COLO668 (cell line): ENCODE measurements at regions not wholly inside any gene's neighbourhood (a gene's known extent, or its start where the extent isn't known, plus 50 kb on each side); places are given as distances from the start of the nearest gene placed in this dataset.
"Not testable (repeated sequence)": the region's sequence is repeated elsewhere in the genome, so short reads cannot be mapped to it uniquely, and the experiment has no call there.

Source experiments
- DNase-seq: peaks from one replicate; lab custom pipeline; 2025; ENCODE audit not compliant: unreplicated experiment; lab: John Stamatoyannopoulos, UW

GRCh38 chr7:54245020-54245419 lies 297.2 kb upstream of the VSTM2A start:
- no peak for DNase-seq

- no peak for DNase-seq
These were observed 292.5 kb upstream of the VSTM2A start for GRCh38 chr7:54249686-54250085.

GRCh38 chr7:54252256-54253035 lies 289.7 kb upstream of the VSTM2A start:
- DNase-seq = no peak

GRCh38 chr7:54253036-54253373 lies 289.2 kb upstream of the VSTM2A start:
- DNase-seq = no peak

GRCh38 chr7:54255242-54255641 lies 286.9 kb upstream of the VSTM2A start:
- DNase-seq = no peak

GRCh38 chr7:54259185-54259584 lies 283.0 kb upstream of the VSTM2A start:
- DNase-seq = no peak

- no peak for DNase-seq
These were observed 281.2 kb upstream of the VSTM2A start for GRCh38 chr7:54260941-54261371.

- no peak for DNase-seq
These were observed 263.3 kb upstream of the VSTM2A start for GRCh38 chr7:54278847-54279246.

GRCh38 chr7:54292171-54292925 lies 249.8 kb upstream of the VSTM2A start:
- no peak for DNase-seq

- DNase-seq = no peak
These were observed 242.7 kb upstream of the VSTM2A start for GRCh38 chr7:54299426-54299825.

- DNase-seq = not testable (repeated sequence)
These were observed 226.2 kb upstream of the VSTM2A start for GRCh38 chr7:54315955-54316354.

- no peak for DNase-seq
These were observed 215.5 kb upstream of the VSTM2A start for GRCh38 chr7:54326592-54327167.

- no peak for DNase-seq
These were observed 211.9 kb upstream of the VSTM2A start for GRCh38 chr7:54330216-54330800.

- DNase-seq = no peak
These were observed 210.9 kb upstream of the VSTM2A start for GRCh38 chr7:54331311-54331710.

GRCh38 chr7:54332301-54332700 lies 209.9 kb upstream of the VSTM2A start:
- no peak for DNase-seq

GRCh38 chr7:54333952-54334351 lies 208.2 kb upstream of the VSTM2A start:
- DNase-seq = no peak

GRCh38 chr7:54336800-54337199 lies 205.4 kb upstream of the VSTM2A start:
- no peak for DNase-seq

- DNase-seq = no peak
These were observed 204.7 kb upstream of the VSTM2A start for GRCh38 chr7:54337466-54337865.

GRCh38 chr7:54338319-54338718 lies 203.9 kb upstream of the VSTM2A start:
- DNase-seq = no peak

- DNase-seq = no peak
These were observed 203.1 kb upstream of the VSTM2A start for GRCh38 chr7:54339073-54339472.

GRCh38 chr7:54342458-54342857 lies 199.7 kb upstream of the VSTM2A start:
- no peak for DNase-seq

GRCh38 chr7:54343511-54343910 lies 198.7 kb upstream of the VSTM2A start:
- no peak for DNase-seq
